Fibroblast of the aortic adventitia (primary cell): ENCODE measurements at regions not wholly inside any gene's neighbourhood (a gene's known extent, or its start where the extent isn't known, plus 50 kb on each side); places are given as distances from the start of the nearest gene placed in this dataset.

Experiments used
- DNase-seq: peaks from one replicate; pipeline ENCODE4 v3.0.0-alpha.2; 2010; ENCODE audit warnings: low read depth
- H3K4me3 ChIP-seq: 2 replicates; pipeline ENCODE4 v1.5.1; 2011; ENCODE audit warnings: low read depth, mild to moderate bottlenecking, control low read depth, low read length, moderate library complexity
- TF ChIP-seq, protein P1 (sequence below): IDR thresholded peaks from 2 replicates; pipeline ENCODE4 v1.5.1; 2011; ENCODE audit warnings: mild to moderate bottlenecking, low read length, control low read depth, inconsistent platforms; ENCODE audit not compliant: insufficient read depth

DNA sequence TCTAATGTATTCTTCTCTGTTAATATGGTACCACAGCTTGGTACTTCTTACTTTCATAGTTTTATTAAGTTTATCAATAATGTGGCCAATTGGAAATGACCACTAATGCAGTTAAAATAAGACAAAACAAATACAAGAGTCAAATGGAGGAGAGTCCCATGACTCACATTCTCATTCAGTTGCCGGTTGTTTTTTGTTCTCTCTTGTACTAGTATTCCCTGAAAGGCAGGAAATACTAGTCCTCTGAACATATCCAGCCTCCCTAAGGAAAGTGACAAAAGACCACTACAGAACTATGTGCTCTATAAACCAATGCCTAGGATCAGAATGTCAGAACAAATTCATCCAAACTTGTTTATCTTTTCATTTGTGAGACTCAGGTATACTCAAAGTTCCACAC, 165.2 kb upstream of the SAMSN1 start:
- H3K4me3 ChIP-seq, result no peak overlapping the region
- no peak for DNase-seq
- TF ChIP-seq, protein P1, sequence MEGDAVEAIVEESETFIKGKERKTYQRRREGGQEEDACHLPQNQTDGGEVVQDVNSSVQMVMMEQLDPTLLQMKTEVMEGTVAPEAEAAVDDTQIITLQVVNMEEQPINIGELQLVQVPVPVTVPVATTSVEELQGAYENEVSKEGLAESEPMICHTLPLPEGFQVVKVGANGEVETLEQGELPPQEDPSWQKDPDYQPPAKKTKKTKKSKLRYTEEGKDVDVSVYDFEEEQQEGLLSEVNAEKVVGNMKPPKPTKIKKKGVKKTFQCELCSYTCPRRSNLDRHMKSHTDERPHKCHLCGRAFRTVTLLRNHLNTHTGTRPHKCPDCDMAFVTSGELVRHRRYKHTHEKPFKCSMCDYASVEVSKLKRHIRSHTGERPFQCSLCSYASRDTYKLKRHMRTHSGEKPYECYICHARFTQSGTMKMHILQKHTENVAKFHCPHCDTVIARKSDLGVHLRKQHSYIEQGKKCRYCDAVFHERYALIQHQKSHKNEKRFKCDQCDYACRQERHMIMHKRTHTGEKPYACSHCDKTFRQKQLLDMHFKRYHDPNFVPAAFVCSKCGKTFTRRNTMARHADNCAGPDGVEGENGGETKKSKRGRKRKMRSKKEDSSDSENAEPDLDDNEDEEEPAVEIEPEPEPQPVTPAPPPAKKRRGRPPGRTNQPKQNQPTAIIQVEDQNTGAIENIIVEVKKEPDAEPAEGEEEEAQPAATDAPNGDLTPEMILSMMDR, result no peak

DNA sequence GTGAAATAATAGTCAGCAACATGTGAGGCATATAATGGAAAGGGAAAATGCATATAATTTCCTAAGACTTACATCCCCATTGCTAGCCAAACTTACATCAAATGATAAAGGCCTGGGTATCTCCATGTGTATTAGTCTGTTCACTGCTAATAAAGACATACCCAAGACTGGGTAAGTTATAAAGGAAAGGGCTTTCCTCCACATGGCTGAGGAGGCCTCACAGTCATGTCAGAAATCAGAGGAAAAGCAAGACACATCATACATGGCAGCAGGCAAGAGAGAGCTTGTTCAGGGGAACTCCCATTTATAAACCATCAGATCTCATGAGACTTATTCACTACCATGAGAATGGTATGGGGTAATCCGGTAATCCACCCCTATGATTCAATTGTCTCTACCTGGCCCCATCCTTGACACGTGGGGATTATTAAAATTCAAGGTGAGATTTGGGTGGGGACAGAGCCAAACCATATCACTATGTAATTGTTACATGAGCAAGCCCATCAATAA, 161.5 kb upstream of the SAMSN1 start:
- DNase-seq, result no peak
- H3K4me3 ChIP-seq, result no peak overlapping the region
- TF ChIP-seq, protein P1, result no peak

DNA sequence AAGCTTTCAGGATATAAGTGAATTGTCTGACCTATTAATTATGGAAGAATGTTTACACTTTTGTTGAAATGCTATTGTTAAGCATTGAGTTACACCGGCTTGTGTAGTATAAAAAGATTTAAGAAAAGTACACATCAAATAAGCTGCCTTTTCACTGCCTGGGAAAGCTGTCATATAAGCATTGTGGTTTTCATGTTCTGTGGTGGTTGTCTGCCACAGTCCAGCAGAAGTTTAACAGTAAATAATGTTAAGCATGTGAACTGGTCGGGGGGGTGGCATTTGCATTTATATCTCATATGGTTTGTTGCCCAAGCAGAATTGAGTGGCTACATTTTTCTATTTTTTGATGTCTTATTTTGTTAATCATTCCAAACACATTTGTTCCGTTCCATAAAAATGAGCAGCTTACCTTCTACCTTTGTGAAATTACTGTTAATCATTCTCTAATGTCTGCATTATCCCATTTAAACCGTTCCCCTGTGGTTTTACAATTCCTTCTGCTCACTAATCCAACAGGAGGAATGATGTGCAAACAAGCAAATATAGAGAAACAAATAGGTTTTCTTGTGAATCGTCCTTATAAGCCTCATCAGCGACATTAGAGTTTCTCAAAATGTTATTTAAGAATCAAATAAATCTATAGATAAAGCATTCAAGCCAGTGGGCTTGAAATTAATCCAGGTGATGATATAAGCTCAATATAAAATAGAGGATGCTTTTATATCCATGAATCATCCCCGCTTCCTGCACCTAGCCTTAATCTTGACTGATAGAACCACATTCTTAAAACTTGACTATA, 160.8 kb upstream of the SAMSN1 start:
- TF ChIP-seq, protein P1, result no peak
- H3K4me3 ChIP-seq, result no peak overlapping the region
- no peak for DNase-seq

- no peak overlapping the region for H3K4me3 ChIP-seq
- DNase-seq, result no peak
- TF ChIP-seq, protein P1, result no peak
Measured at GRCh38 chr21:14699433-14700407, 153.6 kb upstream of the SAMSN1 start.

DNA sequence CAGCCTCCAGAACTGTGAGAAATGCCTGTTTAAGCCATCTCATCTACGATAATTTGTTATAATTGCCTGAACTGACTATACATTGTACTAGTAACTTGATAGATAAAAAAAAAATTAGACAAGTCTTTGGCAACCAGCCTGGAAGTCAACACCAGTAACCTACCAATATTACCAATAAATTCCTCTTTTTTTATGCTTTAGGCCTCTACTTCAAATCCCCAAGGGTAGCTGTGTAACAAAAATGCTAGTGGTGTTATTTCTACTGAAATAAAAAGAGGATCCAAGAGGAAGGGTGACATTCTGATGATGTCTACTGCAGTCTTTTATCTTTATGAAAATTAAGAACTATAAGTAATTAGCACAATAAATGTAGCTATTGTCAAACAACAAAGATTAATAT, 151.7 kb upstream of the SAMSN1 start:
- TF ChIP-seq, protein P1, result no peak
- DNase-seq, result no peak
- H3K4me3 ChIP-seq, result no peak overlapping the region

- TF ChIP-seq, protein P1, result no peak
- H3K4me3 ChIP-seq, result no peak overlapping the region
- no peak for DNase-seq
Measured at GRCh38 chr21:14694817-14695216, 148.7 kb upstream of the SAMSN1 start.
